H9 (cell line): ENCODE measurements at regions not wholly inside any gene's neighbourhood (a gene's known extent, or its start where the extent isn't known, plus 50 kb on each side); places are given as distances from the start of the nearest gene placed in this dataset.

Experiments
- DNase-seq: peaks from one replicate; pipeline ENCODE4 v3.0.0-alpha.2; 2017
- H2AFZ ChIP-seq: one replicate; pipeline ENCODE4 v1.6.1; 2013; ENCODE audit warnings: mild to moderate bottlenecking, low read length, control low read depth, moderate library complexity
- H2AK5ac ChIP-seq: 2 replicates; pipeline ENCODE4 v1.6.1; 2013; ENCODE audit warnings: low read length, control low read depth, mixed read lengths; ENCODE audit not compliant: insufficient read length
- H2BK120ac ChIP-seq: one replicate; pipeline ENCODE4 v1.6.1; 2013; ENCODE audit warnings: low read depth, mild to moderate bottlenecking, low read length, control low read depth, inconsistent platforms; ENCODE audit not compliant: poor library complexity, severe bottlenecking
- H2BK12ac ChIP-seq: 2 replicates; pipeline ENCODE4 v1.6.1; 2013; ENCODE audit warnings: low read length, control low read depth, mixed read lengths, low read depth; ENCODE audit not compliant: insufficient read length
- H2BK15ac ChIP-seq: 2 replicates; pipeline ENCODE4 v1.6.1; 2013; ENCODE audit warnings: low read depth, low read length, control low read depth
- H2BK20ac ChIP-seq: one replicate; pipeline ENCODE4 v1.6.1; 2013; ENCODE audit warnings: low read depth, mild to moderate bottlenecking, low read length, control low read depth, inconsistent platforms; ENCODE audit not compliant: poor library complexity, severe bottlenecking
- H2BK5ac ChIP-seq: 2 replicates; pipeline ENCODE4 v1.6.1; 2013; ENCODE audit warnings: low read length, control low read depth, mixed read lengths; ENCODE audit not compliant: insufficient read length
- H3K14ac ChIP-seq: 2 replicates; pipeline ENCODE4 v1.6.1; 2013; ENCODE audit warnings: low read length, control low read depth; ENCODE audit not compliant: insufficient read depth
- H3K18ac ChIP-seq: 2 replicates; pipeline ENCODE4 v1.6.1; 2013; ENCODE audit warnings: low read depth, mild to moderate bottlenecking, mixed read lengths, low read length, control low read depth; ENCODE audit not compliant: insufficient read length
- H3K23ac ChIP-seq: 2 replicates; pipeline ENCODE4 v1.6.1; 2013; ENCODE audit warnings: low read length, control low read depth, mixed read lengths, low read depth; ENCODE audit not compliant: insufficient read length
- H3K23me2 ChIP-seq: 2 replicates; pipeline ENCODE4 v1.6.1; 2013; ENCODE audit warnings: low read depth, mild to moderate bottlenecking, mixed read lengths, low read length, control low read depth; ENCODE audit not compliant: insufficient read length, poor library complexity, severe bottlenecking
- H3K27ac ChIP-seq: 2 replicates; pipeline ENCODE4 v1.5.1; 2013; ENCODE audit warnings: low read length, control low read depth, mixed read lengths, low read depth; ENCODE audit not compliant: insufficient read length
- H3K27me3 ChIP-seq: 2 replicates; pipeline ENCODE4 v1.6.1; 2013; ENCODE audit warnings: low read length, control low read depth, inconsistent platforms; ENCODE audit not compliant: insufficient read depth
- H3K4ac ChIP-seq: 2 replicates; pipeline ENCODE4 v1.6.1; 2013; ENCODE audit warnings: low read depth, mild to moderate bottlenecking, control low read depth, inconsistent platforms, low read length, moderate library complexity
- H3K4me1 ChIP-seq: 2 replicates; pipeline ENCODE4 v1.6.1; 2013; ENCODE audit warnings: low read length, control low read depth, inconsistent platforms; ENCODE audit not compliant: insufficient read depth
- H3K4me2 ChIP-seq: 2 replicates; pipeline ENCODE4 v1.6.1; 2013; ENCODE audit warnings: low read length, control low read depth, mixed read lengths; ENCODE audit not compliant: insufficient read length, insufficient read depth
- H3K56ac ChIP-seq: 2 replicates; pipeline ENCODE4 v1.6.1; 2013; ENCODE audit warnings: low read depth, mild to moderate bottlenecking, mixed read lengths, low read length, control low read depth; ENCODE audit not compliant: insufficient read length
- H3K79me1 ChIP-seq: 2 replicates; pipeline ENCODE4 v1.6.1; 2013; ENCODE audit warnings: low read depth, mild to moderate bottlenecking, moderate library complexity, low read length, control low read depth, inconsistent platforms; ENCODE audit not compliant: insufficient read depth, poor library complexity, severe bottlenecking
- H3K79me2 ChIP-seq: 2 replicates; pipeline ENCODE4 v1.6.1; 2013; ENCODE audit warnings: low read length, control low read depth, inconsistent platforms; ENCODE audit not compliant: insufficient read depth
- H3K9ac ChIP-seq: 2 replicates; pipeline ENCODE4 v1.6.1; 2013; ENCODE audit warnings: low read length, control low read depth, mixed read lengths; ENCODE audit not compliant: insufficient read length; ENCODE audit errors: extremely low read depth
- H3K9me3 ChIP-seq: one replicate; pipeline ENCODE4 v1.6.1; 2013; ENCODE audit warnings: low read depth, low read length, inconsistent platforms; ENCODE audit not compliant: control insufficient read depth
- H3T11ph ChIP-seq: one replicate; pipeline ENCODE4 v1.6.1; 2013; ENCODE audit warnings: mild to moderate bottlenecking, low read length, control low read depth, inconsistent platforms
- H4K20me1 ChIP-seq: one replicate; pipeline ENCODE4 v1.6.1; 2013; ENCODE audit not compliant: control insufficient read depth, insufficient read length, insufficient read depth
- H4K5ac ChIP-seq: 2 replicates; pipeline ENCODE4 v1.6.1; 2013; ENCODE audit warnings: low read depth, mild to moderate bottlenecking, mixed read lengths, low read length, control low read depth; ENCODE audit not compliant: insufficient read length
- H4K8ac ChIP-seq: replicated peaks from 2 replicates; pipeline ENCODE4 v1.6.1; 2013; ENCODE audit warnings: low read length, control low read depth, mixed read lengths, low read depth; ENCODE audit not compliant: insufficient read length
- H4K91ac ChIP-seq: 2 replicates; pipeline ENCODE4 v1.6.1; 2013; ENCODE audit warnings: low read depth, mild to moderate bottlenecking, moderate library complexity, mixed read lengths, low read length, control low read depth; ENCODE audit not compliant: insufficient read length
- H3K27ac Mint-ChIP-seq, 3 experiments: 2 replicates in 2 of 3; 3 replicates in 1 of 3; pipeline ENCODE4 v1.8.0; 2020 to 2021; ENCODE audit warnings: mixed read lengths in 3 of 3, mild to moderate bottlenecking in 1 of 3, moderate library complexity in 1 of 3
- H3K27me3 Mint-ChIP-seq: 2 replicates; pipeline ENCODE4 v1.8.0; 2021; ENCODE audit warnings: low read depth, mild to moderate bottlenecking, moderate library complexity, mixed read lengths
- H3K36me3 Mint-ChIP-seq, 3 experiments: 2 replicates in 2 of 3; 3 replicates in 1 of 3; pipeline ENCODE4 v1.8.0; 2020 to 2021; ENCODE audit warnings: low read depth in 3 of 3, mixed read lengths in 3 of 3; ENCODE audit not compliant: insufficient read depth in 1 of 3
- H3K4me1 Mint-ChIP-seq, 2 experiments: 2 replicates each; pipeline ENCODE4 v1.8.0; 2020; ENCODE audit warnings: mixed read lengths in 2 of 2
- H3K4me3 Mint-ChIP-seq, 2 experiments: 2 replicates in 1 of 2; 3 replicates in 1 of 2; pipeline ENCODE4 v1.8.0; 2020 to 2021; ENCODE audit warnings: mild to moderate bottlenecking in 2 of 2, mixed read lengths in 2 of 2, moderate library complexity in 1 of 2
- H3K9me3 Mint-ChIP-seq, 2 experiments: 2 replicates in 1 of 2; 3 replicates in 1 of 2; pipeline ENCODE4 v1.8.0; 2020; ENCODE audit warnings: mild to moderate bottlenecking in 2 of 2, mixed read lengths in 2 of 2, moderate library complexity in 1 of 2
- CTCF ChIP-seq: fragments of 200-600 bp; sonication (generic); conservative IDR thresholded peaks from 3 replicates; pipeline ENCODE4 v1.8.0; 2021; ENCODE audit warnings: antibody characterized with exemption, mild to moderate bottlenecking
- WGBS: extraction: QIAGEN DNeasy Blood & Tissue Kit; methylation state at CpG from one replicate; pipeline ENCODE4 v1.1.7; 2013; ENCODE audit warnings: missing lambda C conversion rate, low lambda C conversion rate, mixed read lengths; ENCODE audit not compliant: insufficient read length; ENCODE audit errors: extremely low coverage; 5-methylcytosine and 5-hydroxymethylcytosine counted together

- Histone ChIP-seq H3K4me1 (peaks cover 4% of the 10 kb centered on the region; the same call in 1 of the 2 replicates), H3K23ac (no peak overlapping the region), H3K18ac (no peak overlapping the region), H2BK120ac (no peak overlapping the region), H3T11ph (no peak overlapping the region), H2BK20ac (no peak overlapping the region), H2BK12ac (no peak overlapping the region), H3K56ac (no peak overlapping the region), H2BK5ac (no peak overlapping the region), H4K8ac (no peak overlapping the region), H4K5ac (no peak overlapping the region), H2BK15ac (no peak overlapping the region), H3K79me2 (no peaks in the 10 kb centered on the region), H3K9ac (no peak overlapping the region), H2AFZ (no peak overlapping the region), H3K27me3 (no peaks in the 10 kb centered on the region), H4K91ac (no peak overlapping the region), H3K27ac (no peak overlapping the region), H4K20me1 (no peaks in the 10 kb centered on the region), H2AK5ac (no peak overlapping the region), H3K14ac (no peak overlapping the region), H3K9me3 (no peaks in the 10 kb centered on the region), H3K4me2 (no peak overlapping the region), H3K79me1 (no peaks in the 10 kb centered on the region), H3K23me2 (no peaks in the 10 kb centered on the region), H3K4ac (no peak overlapping the region)
- Mint-ChIP-seq H3K9me3 (no peaks in the 10 kb centered on the region), H3K4me3 (no peak overlapping the region), H3K4me1 (peaks cover 6 to 7% of the 10 kb centered on the region in 2 experiments), H3K36me3 (no peaks in the 10 kb centered on the region), H3K27me3 (no peaks in the 10 kb centered on the region), H3K27ac (peak overlapping the region in 1 of 3 experiments; percentile 15; a peak in 1 of 7 replicates)
- no peak for TF ChIP-seq CTCF
- no CpG with 5 or more reads among the region's 1 CpG for WGBS
- no peak for DNase-seq
These were observed 126.5 kb upstream of the TNFSF4 start for GRCh38 chr1:173333581-173333980.
